OCI-LY3 (cell line): ENCODE measurements at regions not wholly inside any gene's neighbourhood (a gene's known extent, or its start where the extent isn't known, plus 50 kb on each side); places are given as distances from the start of the nearest gene placed in this dataset.

Experiments used
- CTCF ChIP-seq: fragments of 200-600, 300-600 bp; sonication (generic); IDR thresholded peaks from 2 replicates; pipeline ENCODE4 v1.5.1; 2014; ENCODE audit warnings: antibody characterized with exemption, low read length, low read depth
- EZH2phosphoT487 ChIP-seq: fragments of 200-600 bp; shearing (Covaris generic); IDR thresholded peaks from 2 replicates; pipeline ENCODE4 v1.6.1; 2018; ENCODE audit warnings: antibody characterized with exemption, mixed run types, low read depth

GRCh38 chr6:8789878-8790277 lies 354.5 kb upstream of the SLC35B3 start:
- TF ChIP-seq CTCF (no peak), EZH2phosphoT487 (no peak)
